GM06990 (cell line): ENCODE measurements at regions not wholly inside any gene's neighbourhood (a gene's known extent, or its start where the extent isn't known, plus 50 kb on each side); places are given as distances from the start of the nearest gene placed in this dataset.

Experiments used
- DNase-seq: peaks from one replicate; pipeline ENCODE4 v3.0.0-alpha.2; 2011; ENCODE audit not compliant: insufficient read length; ENCODE audit errors: extremely low read depth
- H3K27me3 ChIP-seq: replicated peaks from 2 replicates; pipeline ENCODE4 v1.6.0; 2011; ENCODE audit warnings: low read length; ENCODE audit not compliant: control insufficient read depth, insufficient read depth
- H3K36me3 ChIP-seq: 2 replicates; pipeline ENCODE4 v1.5.1; 2011; ENCODE audit warnings: low read length; ENCODE audit not compliant: control insufficient read depth, insufficient read depth
- H3K4me3 ChIP-seq: replicated peaks from 2 replicates; pipeline ENCODE4 v1.5.1; 2011; ENCODE audit warnings: low read depth, mild to moderate bottlenecking, control low read depth, low read length
- TF ChIP-seq, protein P1 (sequence below): IDR thresholded peaks from 2 replicates; pipeline ENCODE4 v1.5.1; 2011; ENCODE audit warnings: low read length, control low read depth, mild to moderate bottlenecking, inconsistent platforms; ENCODE audit not compliant: insufficient read depth, poor library complexity, severe bottlenecking

DNA sequence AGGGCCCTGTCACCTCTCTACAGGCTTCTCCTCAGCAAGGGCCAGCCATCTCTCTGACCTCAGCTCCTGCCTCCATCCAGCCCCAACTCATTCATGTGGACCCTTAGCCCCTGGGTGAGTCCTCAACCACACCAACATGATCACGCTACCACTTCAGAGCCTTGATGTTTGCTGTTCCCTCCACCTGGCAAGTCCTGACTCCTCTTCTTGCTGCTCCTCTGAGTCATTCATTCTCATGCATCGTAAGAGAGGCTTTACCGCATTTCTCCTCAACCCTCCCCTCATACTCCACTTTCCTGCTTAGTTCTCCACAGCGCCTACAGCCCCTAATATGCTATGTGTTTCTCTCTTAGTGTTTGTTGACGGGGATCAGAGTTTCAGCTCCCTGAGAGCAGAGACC lies 99.9 kb downstream of the C17orf67 start:
- Histone ChIP-seq H3K36me3 (no peaks in the 10 kb centered on the region), H3K27me3 (no peaks in the 10 kb centered on the region; the same call in 1 of the 2 replicates), H3K4me3 (no peak overlapping the region)
- TF ChIP-seq, protein P1, sequence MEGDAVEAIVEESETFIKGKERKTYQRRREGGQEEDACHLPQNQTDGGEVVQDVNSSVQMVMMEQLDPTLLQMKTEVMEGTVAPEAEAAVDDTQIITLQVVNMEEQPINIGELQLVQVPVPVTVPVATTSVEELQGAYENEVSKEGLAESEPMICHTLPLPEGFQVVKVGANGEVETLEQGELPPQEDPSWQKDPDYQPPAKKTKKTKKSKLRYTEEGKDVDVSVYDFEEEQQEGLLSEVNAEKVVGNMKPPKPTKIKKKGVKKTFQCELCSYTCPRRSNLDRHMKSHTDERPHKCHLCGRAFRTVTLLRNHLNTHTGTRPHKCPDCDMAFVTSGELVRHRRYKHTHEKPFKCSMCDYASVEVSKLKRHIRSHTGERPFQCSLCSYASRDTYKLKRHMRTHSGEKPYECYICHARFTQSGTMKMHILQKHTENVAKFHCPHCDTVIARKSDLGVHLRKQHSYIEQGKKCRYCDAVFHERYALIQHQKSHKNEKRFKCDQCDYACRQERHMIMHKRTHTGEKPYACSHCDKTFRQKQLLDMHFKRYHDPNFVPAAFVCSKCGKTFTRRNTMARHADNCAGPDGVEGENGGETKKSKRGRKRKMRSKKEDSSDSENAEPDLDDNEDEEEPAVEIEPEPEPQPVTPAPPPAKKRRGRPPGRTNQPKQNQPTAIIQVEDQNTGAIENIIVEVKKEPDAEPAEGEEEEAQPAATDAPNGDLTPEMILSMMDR, result no peak
- DNase-seq, result no peak

DNA sequence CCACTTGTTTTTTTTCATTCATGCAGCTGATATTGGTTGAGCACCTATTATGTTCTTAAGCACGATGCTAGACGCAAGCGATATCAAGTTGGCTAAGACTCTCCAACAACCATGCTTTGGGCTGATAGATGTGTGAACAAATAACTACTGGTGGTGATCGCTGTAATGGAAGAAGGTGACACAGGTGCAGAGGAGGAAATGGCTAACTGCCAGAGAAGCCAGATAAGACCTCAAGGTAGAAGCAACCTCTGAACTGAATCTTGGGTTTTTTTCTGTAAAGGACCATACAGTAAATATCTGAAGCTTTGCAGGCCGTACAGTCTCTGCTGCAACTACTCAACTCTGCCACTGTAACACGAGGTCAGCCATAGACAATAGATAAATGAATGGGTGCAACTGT lies 97.9 kb downstream of the C17orf67 start:
- no peaks in the 10 kb centered on the region for H3K36me3 ChIP-seq
- TF ChIP-seq, protein P1, result no peak
- DNase-seq, result no peak
- no peaks in the 10 kb centered on the region for H3K27me3 ChIP-seq
- no peak overlapping the region for H3K4me3 ChIP-seq

GRCh38 chr17:56737421-56738161 lies 96.1 kb downstream of the C17orf67 start:
- TF ChIP-seq, protein P1, result no peak
- Histone ChIP-seq H3K4me3 (no peak overlapping the region), H3K27me3 (no peaks in the 10 kb centered on the region), H3K36me3 (no peaks in the 10 kb centered on the region)
- DNase-seq, result no peak

DNA sequence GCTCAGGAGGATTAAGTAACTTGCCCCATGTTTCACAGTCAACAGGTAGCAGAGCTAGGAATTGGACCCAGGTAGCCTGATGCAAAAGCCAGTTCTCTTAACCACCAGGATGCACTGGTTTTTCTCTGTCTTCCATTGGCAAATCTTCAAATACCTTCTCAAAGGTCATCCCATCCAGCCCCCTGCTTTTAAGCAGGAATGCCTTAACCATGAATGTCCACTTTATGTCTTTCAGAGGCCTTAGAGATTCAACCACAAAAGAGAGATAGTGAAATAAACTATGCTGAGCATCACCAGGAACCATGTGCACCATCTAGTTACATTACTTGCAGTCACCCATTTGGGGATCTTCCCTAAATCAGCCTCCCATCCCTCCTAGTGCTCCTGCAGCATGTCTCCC lies 94.3 kb downstream of the C17orf67 start:
- Histone ChIP-seq H3K36me3 (no peaks in the 10 kb centered on the region), H3K27me3 (no peaks in the 10 kb centered on the region), H3K4me3 (no peak overlapping the region)
- DNase-seq, result no peak
- TF ChIP-seq, protein P1, result no peak

- DNase-seq, result no peak
- TF ChIP-seq, protein P1, result no peak
- H3K27me3 ChIP-seq, result no peaks in the 10 kb centered on the region
These were observed 93.9 kb downstream of the C17orf67 start for GRCh38 chr17:56739776-56740175.

More at GRCh38 chr17:56739776-56740175, 93.9 kb downstream of the C17orf67 start:
- H3K36me3 ChIP-seq, result no peaks in the 10 kb centered on the region
- no peak overlapping the region for H3K4me3 ChIP-seq
